Activated T-cell treated with anti-CD3 and anti-CD28 coated beads, Interleukin-2, amount 50 U/mL, for 72 hours (primary cell): ENCODE measurements at regions not wholly inside any gene's neighbourhood (a gene's known extent, or its start where the extent isn't known, plus 50 kb on each side); places are given as distances from the start of the nearest gene placed in this dataset.

Source experiments
- ATAC-seq, 2 donors: fragments of 150-1000 bp; cut with Tn5 transposase; replicated peaks in 1 of 2; 2 replicates each; pipeline ENCODE4 v1.10.0; 2021; ENCODE audit warnings: moderate library complexity in 2 of 2, mild to moderate bottlenecking in 1 of 2
- DNase-seq, 2 donors: peaks; one replicate each; pipeline ENCODE4 v3.0.0; 2021 to 2022; ENCODE audit warnings: mixed read lengths in 1 of 2
- H3K27ac Mint-ChIP-seq: one replicate; pipeline ENCODE4 v1.8.0; 2022; ENCODE audit warnings: mild to moderate bottlenecking, moderate library complexity, mixed read lengths
- H3K27me3 Mint-ChIP-seq: one replicate; pipeline ENCODE4 v1.8.0; 2022; ENCODE audit warnings: low read depth, mixed read lengths
- H3K36me3 Mint-ChIP-seq, 2 donors: one replicate each; pipeline ENCODE4 v1.8.0; 2022; ENCODE audit warnings: mixed read lengths in 2 of 2, mild to moderate bottlenecking in 1 of 2; ENCODE audit not compliant: insufficient read depth in 2 of 2
- H3K4me1 Mint-ChIP-seq: one replicate; pipeline ENCODE4 v1.8.0; 2022; ENCODE audit warnings: low read depth, mixed read lengths
- H3K4me3 Mint-ChIP-seq, 2 donors: one replicate each; pipeline ENCODE4 v1.8.0; 2022; ENCODE audit warnings: mild to moderate bottlenecking in 2 of 2, mixed read lengths in 2 of 2, moderate library complexity in 2 of 2
- H3K9me3 Mint-ChIP-seq, 2 donors: one replicate each; pipeline ENCODE4 v1.8.0; 2022; ENCODE audit warnings: mixed read lengths in 2 of 2

DNA sequence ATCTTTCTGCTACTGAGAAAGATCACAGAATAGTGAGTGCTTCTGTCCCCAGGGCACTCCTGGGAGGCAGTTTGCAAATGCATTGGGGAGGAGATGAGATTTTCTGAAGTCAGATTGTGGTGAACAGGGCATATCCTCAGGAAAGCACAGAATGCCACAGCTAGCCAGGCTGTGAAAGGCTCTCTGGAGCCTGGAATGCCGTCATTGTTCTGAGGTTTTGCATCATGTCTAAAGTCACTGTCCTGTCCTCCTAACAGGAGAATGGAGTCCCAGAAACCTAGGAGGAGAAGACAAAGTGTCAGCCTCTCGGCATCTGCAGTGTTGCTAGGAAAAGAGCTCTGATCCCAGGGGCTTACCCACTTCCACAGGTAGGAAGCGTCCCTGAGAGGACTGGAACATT, 69.2 kb upstream of the IGFBP3 start:
- Mint-ChIP-seq H3K27ac (no peak overlapping the region), H3K9me3 (peaks cover 3 to 4% of the 10 kb centered on the region in 2 donors), H3K4me1 (no peaks in the 10 kb centered on the region), H3K36me3 (peaks cover 0 to 7% of the 10 kb centered on the region in 2 donors), H3K4me3 (no peak overlapping the region), H3K27me3 (no peaks in the 10 kb centered on the region)
- no peak for DNase-seq
- ATAC-seq: no peak

DNA sequence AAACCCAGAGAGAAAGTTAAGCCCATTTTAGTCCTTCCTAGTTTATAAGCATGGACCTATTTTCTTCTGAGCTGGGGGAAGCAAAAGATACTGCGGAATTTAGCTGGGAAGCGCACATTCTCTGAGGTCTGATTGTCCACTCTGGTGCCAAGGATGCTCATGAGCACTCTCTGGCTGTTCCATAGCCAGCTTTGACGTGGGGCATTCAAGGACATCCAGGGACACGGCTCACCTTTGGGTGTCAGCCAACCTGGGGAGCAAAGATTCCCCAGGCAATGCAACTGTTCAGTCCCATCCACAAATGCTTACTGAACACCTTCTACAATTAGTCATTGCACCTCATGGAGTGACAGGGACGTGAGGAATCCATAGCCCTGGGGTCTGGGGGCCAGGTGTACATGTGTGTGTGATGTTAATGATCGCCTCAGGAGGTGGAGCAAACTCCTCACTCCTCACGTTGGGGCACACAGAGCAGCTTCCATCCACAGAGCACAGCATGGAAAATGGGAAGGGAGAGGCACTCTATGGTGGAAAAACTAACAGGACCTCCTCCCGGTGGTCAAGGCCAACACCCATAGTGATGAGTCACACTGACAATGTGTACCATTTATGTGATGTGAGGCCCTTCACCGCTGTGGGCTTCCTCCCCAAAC, 67.5 kb upstream of the IGFBP3 start:
- DNase-seq (no peak), ATAC-seq (no peak)

DNA sequence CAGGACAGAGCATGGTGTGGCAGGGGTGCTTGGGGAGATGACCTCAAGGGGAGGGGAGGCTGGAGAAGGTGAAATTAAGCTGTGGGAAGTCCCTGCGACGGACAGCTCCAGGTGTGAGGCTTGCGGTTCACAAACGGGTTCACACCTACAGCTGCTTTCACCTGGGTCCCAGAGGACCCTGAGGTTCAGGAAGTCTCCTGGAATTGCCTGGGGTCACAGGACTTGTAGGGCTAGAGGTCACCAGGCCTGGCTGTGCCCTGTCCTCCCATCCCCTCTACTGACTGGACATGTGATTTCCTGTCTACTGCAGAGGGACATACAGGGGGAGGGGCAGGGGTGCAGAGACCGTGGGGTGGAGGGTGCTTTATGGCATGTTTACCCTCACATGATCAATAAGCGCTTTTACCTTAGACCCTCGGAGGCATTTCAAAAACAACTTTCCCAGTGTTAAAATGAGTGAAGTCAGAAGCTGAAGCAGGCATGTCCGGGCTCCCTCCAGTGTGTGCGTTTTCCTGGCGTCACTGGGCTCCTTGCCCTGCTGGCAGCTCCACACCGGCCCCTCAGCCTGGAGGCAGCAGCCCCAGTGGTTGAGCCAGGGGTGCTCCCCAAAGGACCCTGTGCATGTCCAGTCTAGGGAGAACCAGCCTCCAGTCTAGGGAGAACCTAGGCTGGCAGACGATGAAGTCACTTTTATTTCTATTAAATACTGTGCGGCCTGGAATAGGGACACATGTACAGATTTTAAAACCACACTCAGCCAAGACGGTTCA, 66.6 kb upstream of the IGFBP3 start:
- H3K27me3 Mint-ChIP-seq: no peaks in the 10 kb centered on the region
- H3K27ac Mint-ChIP-seq: no peak overlapping the region
- DNase-seq (no peak), ATAC-seq (no peak)
- no peaks in the 10 kb centered on the region for H3K4me1 Mint-ChIP-seq
- no peaks in the 10 kb centered on the region for H3K36me3 Mint-ChIP-seq
- no peaks in the 10 kb centered on the region for H3K9me3 Mint-ChIP-seq
- H3K4me3 Mint-ChIP-seq: no peak overlapping the region

More for the DNA sequence above, 67.5 kb upstream of the IGFBP3 start:
- Mint-ChIP-seq H3K27me3 (no peaks in the 10 kb centered on the region), H3K9me3 (no peaks in the 10 kb centered on the region), H3K36me3 (peaks cover 0 to 2% of the 10 kb centered on the region in 2 donors), H3K27ac (no peak overlapping the region), H3K4me3 (no peak overlapping the region), H3K4me1 (no peaks in the 10 kb centered on the region)

DNA sequence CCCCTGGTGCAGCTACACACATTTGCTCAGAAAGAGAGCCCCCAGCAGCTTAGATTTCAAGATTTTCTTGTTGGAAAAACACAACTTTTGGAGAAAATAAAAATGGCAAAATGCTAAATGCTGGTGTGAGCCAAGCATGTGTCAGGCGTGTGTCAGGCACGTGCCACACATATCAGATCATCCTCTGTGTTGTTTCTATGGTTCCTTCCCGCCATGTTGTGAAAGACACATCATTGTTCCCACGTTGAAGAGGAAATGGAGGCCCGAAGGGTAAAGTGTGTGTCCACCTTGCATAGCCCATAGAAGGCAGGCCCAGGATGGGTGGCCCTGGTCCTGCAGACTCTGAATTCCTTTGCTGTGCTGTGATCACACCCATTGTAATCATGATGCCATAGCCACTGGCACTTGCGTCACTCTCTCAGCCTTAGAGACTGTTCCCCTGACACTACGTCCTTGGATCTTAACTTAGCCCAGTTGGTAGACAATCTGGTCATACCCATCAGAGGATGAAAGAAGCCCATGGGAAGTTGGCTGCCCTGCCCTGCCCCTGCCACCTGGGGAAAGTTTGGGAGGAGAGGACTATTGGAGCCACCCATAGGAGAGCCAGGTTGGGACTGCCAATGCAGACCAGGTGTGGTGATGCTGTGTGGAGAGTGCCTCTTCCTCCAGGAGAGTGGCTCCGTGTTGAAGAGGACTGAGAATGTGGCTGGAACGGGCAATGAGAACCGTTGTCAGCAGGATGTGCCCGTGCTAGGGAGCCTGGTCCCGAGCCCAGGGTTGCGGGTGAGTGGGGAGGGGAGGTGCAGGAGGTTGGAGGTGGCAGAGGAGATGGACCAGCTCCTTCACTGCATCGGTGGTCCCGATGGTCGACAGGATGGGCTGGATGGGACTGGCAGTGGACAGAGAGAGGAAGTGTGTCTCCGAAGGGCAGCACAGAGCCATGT, 65.6 kb upstream of the IGFBP3 start:
- DNase-seq (no peak), ATAC-seq (no peak)
- H3K4me1 Mint-ChIP-seq: no peaks in the 10 kb centered on the region
- H3K36me3 Mint-ChIP-seq: no peaks in the 10 kb centered on the region
- H3K9me3 Mint-ChIP-seq: peaks cover 1% of the 10 kb centered on the region in 2 donors
- H3K27me3 Mint-ChIP-seq: no peaks in the 10 kb centered on the region
- no peak overlapping the region for H3K4me3 Mint-ChIP-seq
- H3K27ac Mint-ChIP-seq: no peak overlapping the region

DNA sequence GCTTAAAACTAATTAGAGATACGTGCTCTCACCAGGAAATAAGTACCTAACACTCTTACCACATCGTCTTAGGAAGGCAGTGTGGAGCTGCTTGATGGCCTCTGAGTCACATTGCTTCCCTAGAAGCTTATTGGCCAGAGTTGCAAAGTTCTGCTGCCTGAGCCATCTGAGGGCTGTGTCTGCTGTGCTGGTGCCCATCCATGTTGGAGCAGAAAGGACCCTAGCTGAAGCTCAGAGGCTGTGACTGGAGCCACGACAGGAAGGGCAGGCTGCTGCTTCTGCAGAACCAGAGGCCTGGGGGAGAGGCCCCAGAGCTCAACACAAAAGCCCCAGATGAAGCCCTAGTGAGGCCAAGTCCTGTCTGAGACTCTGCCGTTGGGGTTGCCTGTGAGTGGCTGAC, 64.8 kb upstream of the IGFBP3 start:
- ATAC-seq (no peak), DNase-seq (no peak)
- Mint-ChIP-seq H3K4me1 (no peaks in the 10 kb centered on the region), H3K27me3 (no peaks in the 10 kb centered on the region), H3K4me3 (no peak overlapping the region), H3K36me3 (no peaks in the 10 kb centered on the region), H3K27ac (no peak overlapping the region), H3K9me3 (peaks cover 1% of the 10 kb centered on the region in 2 donors)

DNA sequence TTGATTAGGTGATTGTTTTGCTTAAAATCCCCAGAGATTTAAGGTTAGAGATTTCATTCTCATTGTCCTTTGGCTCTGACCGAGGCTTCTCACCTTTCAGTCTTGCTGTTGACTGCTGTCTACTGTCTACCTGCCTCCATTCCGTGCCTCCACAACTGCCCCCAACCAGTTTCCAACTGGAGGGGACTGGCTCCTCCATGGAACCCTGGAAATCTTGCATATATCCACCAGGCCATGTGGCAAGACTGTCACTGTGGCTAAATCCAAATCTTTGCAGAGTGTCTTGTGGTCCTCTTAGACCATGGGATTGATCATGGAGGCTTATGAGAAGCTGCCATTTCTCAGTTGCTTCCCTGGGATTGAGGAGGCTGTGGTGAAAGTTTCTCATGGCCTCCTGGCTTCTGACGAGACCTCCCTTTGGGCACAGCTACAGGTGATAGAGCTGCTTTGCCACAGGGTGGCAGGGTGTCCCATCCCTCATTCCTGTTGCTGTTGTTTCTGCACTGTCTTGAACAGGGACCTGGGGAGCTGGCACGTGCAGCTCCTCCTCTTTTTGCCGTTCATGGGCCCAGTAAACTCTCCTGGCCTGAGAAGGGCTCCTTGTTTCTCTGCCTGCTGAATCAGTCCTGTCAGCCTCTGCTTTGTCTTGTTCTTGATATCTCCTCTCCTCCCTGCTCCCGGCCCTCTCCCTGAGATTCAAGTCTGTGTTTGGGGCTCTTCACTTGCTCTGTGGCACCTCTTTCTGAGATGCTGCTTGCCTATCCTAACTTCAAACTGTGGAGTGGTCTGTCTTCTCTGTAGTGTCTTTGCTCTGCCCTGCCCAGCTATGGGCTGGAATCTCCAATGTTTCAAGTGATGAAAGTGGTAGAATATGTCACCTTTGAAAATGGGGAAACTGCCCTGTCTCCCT, 63.6 kb upstream of the IGFBP3 start:
- H3K4me1 Mint-ChIP-seq: no peaks in the 10 kb centered on the region

DNA sequence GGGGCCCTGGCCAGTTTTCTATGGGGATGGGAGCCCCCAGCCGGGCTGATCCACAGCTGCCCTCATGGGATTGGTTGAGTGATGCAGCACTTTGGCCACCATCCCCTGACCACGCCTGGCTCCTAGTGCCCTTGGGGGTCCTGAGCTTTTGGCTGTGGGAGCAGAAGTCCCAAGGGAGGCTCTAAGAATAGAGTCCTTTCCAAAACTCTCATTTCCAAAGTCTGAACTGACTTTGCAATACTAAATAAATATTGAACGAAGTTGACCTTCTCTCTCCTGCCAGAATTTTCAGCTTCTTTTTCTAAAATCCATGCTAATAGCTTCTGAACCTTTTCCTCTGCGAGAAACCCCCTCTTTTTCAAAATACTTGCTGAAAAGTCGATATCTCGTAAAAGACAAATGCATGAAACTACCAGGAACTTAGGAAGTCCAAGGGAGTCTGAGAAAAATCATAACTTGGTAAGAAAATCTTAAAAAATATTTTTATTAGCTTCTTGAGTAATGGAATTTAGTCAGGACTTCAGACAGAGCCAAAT, 62.7 kb upstream of the IGFBP3 start:
- Mint-ChIP-seq H3K4me3 (no peak overlapping the region), H3K4me1 (no peaks in the 10 kb centered on the region), H3K9me3 (peaks cover 1% of the 10 kb centered on the region in 2 donors), H3K27me3 (no peaks in the 10 kb centered on the region), H3K36me3 (no peaks in the 10 kb centered on the region), H3K27ac (no peak overlapping the region)
- DNase-seq (no peak), ATAC-seq (no peak)

More for the DNA sequence above, 63.6 kb upstream of the IGFBP3 start:
- H3K27me3 Mint-ChIP-seq: no peaks in the 10 kb centered on the region
- DNase-seq (no peak), ATAC-seq (no peak)
- no peak overlapping the region for H3K4me3 Mint-ChIP-seq
- H3K27ac Mint-ChIP-seq: no peak overlapping the region
- no peaks in the 10 kb centered on the region for H3K36me3 Mint-ChIP-seq
- H3K9me3 Mint-ChIP-seq: peaks cover 1% of the 10 kb centered on the region in 2 donors

DNA sequence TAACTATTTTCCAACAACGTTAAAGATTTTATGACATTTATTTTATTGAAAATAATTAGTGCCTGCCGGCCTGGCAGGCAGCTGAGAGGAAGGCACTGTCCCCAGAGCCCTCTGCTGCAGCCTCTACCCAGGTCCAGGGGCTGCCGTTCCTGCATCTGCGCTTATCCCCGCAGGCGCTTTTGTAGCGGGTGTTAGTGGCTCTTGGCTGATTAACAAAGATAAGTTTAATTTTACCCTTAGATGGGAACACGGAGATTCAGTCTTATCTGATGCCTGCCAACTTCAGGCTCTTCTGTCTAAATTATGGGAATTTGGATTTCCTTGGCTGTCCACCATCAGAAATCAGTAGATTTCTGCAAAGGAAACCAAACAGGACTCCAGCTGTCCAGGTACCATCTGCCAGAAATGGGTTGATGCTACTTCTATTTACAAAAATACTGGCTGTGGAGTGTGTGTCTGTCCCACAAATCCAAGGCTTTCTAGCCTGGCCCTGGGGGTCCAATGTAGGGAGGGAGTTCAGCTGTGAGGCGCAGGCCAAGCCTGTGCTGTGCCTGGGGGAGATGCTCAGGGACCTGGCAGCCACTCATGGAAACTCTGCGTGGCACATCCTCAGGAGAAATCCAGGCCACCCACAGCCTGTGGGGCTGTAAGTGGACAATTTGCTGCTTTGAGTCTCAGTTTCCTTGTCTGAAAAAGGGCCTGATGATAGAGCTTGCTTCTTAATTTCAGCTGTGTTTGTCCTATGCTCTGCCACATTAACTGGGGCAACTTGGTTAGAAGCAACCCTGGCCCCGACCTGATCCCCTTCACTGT, 62.0 kb upstream of the IGFBP3 start:
- Mint-ChIP-seq H3K36me3 (no peaks in the 10 kb centered on the region), H3K27me3 (no peaks in the 10 kb centered on the region), H3K4me1 (peaks cover 5% of the 10 kb centered on the region), H3K9me3 (peaks cover 1% of the 10 kb centered on the region in 2 donors), H3K4me3 (no peak overlapping the region), H3K27ac (no peak overlapping the region)
- DNase-seq: no peak
- no peak for ATAC-seq

DNA sequence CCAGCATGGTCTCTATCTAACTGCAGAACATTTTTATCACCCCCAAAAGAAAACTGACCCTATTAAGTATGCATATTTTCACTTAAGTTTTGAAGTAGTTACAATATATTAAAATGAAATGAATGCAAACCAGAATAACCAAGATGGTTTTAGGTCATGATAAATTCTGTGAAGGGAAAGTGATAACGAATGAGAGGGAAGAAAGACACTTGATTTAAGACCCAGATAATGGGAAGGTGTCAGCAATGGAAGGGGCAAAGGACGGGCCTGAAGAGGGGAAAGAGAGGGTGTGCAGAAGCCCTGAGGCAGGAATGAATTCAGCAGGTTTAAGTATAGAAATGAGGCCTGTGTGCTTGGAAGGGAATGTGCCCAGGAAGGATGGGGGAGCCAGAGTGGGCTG, 61.1 kb upstream of the IGFBP3 start:
- ATAC-seq (no peak), DNase-seq (no peak)
- H3K4me1 Mint-ChIP-seq: peaks cover 12% of the 10 kb centered on the region
- peaks cover 1% of the 10 kb centered on the region in 2 donors for H3K9me3 Mint-ChIP-seq
- no peaks in the 10 kb centered on the region for H3K36me3 Mint-ChIP-seq
- no peak overlapping the region for H3K27ac Mint-ChIP-seq
- H3K27me3 Mint-ChIP-seq: no peaks in the 10 kb centered on the region
- no peak overlapping the region for H3K4me3 Mint-ChIP-seq

DNA sequence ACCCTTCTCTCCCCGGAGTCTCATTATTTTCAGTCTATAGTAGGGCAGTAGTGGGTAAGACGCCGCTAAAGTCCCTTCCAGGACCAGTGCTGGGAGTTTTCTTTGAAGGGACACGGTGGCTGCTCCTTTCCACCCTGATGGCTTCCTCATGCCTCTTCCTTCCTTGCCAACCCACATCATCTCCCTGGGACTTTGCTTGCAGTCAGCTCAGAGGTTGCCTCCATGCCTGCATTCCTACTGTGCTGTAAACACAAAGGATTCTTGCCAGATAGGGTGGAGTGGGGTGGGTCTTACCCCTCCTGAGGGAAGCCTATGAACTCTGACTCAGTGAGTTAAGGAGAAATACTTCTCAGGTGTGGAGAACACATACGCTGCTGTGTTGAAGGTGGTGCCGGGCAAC, 59.9 kb upstream of the IGFBP3 start:
- Mint-ChIP-seq H3K9me3 (peaks cover 1% of the 10 kb centered on the region in 2 donors), H3K27ac (no peak overlapping the region), H3K4me1 (peaks cover 12% of the 10 kb centered on the region), H3K36me3 (no peaks in the 10 kb centered on the region), H3K4me3 (no peak overlapping the region), H3K27me3 (no peaks in the 10 kb centered on the region)
- no peak for DNase-seq
- no peak for ATAC-seq

DNA sequence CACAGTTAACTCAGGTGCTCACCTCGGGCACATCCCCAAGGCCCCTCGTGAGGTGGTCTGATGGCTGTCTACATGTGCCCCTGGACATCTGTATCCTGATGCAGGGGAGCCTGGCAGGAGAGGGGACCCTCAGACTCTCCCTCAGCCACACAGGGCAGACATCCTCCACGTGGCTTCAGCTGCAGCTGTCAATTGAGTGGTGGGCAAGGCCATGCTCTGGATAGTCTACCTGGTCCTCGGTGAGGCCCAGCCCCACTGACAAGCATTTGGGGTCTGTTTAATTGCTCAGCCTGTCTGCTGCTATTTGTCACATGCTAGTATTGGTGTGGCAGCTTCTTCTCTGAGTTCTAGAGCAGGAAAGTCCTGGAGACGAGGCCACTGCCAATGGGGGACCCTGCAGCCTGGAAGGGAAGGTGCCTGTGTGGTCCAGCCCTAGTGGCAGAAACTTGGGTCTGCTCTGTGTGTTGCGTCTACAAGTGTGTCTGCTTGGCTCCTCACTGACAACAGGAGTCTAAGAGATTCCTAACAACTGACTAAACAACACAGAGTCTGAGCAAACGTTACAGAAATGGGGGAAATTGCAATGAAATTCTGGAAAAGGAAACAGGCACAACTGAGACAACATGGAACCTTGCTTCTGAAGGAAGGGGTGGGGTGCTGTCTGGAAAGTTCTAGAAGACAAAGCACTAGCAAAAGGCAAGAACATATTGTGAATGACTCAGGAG, 59.3 kb upstream of the IGFBP3 start:
- no peak overlapping the region for H3K4me3 Mint-ChIP-seq
- peaks cover 1% of the 10 kb centered on the region in 2 donors for H3K9me3 Mint-ChIP-seq
- H3K27ac Mint-ChIP-seq: no peak overlapping the region
- no peaks in the 10 kb centered on the region for H3K36me3 Mint-ChIP-seq
- ATAC-seq (no peak), DNase-seq (no peak)
- H3K4me1 Mint-ChIP-seq: peaks cover 12% of the 10 kb centered on the region
- H3K27me3 Mint-ChIP-seq: no peaks in the 10 kb centered on the region
